ENCODE measurements at regions not wholly inside any gene's neighbourhood (a gene's known extent, or its start where the extent isn't known, plus 50 kb on each side); places are given as distances from the start of the nearest gene placed in this dataset.

GRCh38 chr2:103451283-103451682 lies 689.5 kb downstream of the TMEM182 start:
- Mint-ChIP-seq H3K27ac (no peak overlapping the region), H3K36me3 (no peaks in the 10 kb centered on the region), H3K4me3 (no peak overlapping the region), H3K9me3 (no peaks in the 10 kb centered on the region), H3K27me3 (no peaks in the 10 kb centered on the region), H3K4me1 (no peaks in the 10 kb centered on the region)
- no peak for DNase-seq
- no peak for ATAC-seq (ENCODE audit: low read depth)
- POLR2A ChIA-PET: no interaction called here

- no peaks in the 10 kb centered on the region for H3K36me3 Mint-ChIP-seq
- no peaks in the 10 kb centered on the region for H3K4me1 Mint-ChIP-seq
- no peak overlapping the region for H3K27ac Mint-ChIP-seq
- POLR2A ChIA-PET: no interaction called here
- ATAC-seq (ENCODE audit: low read depth) (no peak), DNase-seq (no peak)
- H3K4me3 Mint-ChIP-seq: no peak overlapping the region
- H3K9me3 Mint-ChIP-seq: peaks cover 1% of the 10 kb centered on the region
- H3K27me3 Mint-ChIP-seq: no peaks in the 10 kb centered on the region
These were observed 697.5 kb downstream of the TMEM182 start for GRCh38 chr2:103459283-103459682.

- peaks cover 3% of the 10 kb centered on the region for H3K9me3 Mint-ChIP-seq
- no peaks in the 10 kb centered on the region for H3K4me1 Mint-ChIP-seq
- DNase-seq (no peak), ATAC-seq (ENCODE audit: low read depth) (no peak)
- H3K27me3 Mint-ChIP-seq: no peaks in the 10 kb centered on the region
- no peak overlapping the region for H3K4me3 Mint-ChIP-seq
- no peaks in the 10 kb centered on the region for H3K36me3 Mint-ChIP-seq
- POLR2A ChIA-PET: no interaction called here
- no peak overlapping the region for H3K27ac Mint-ChIP-seq
These were observed 700.3 kb downstream of the TMEM182 start for GRCh38 chr2:103462101-103462500.

GRCh38 chr2:103462712-103463111 lies 700.9 kb downstream of the TMEM182 start:
- POLR2A ChIA-PET: no interaction called here
- H3K9me3 Mint-ChIP-seq: peaks cover 3% of the 10 kb centered on the region
- H3K4me1 Mint-ChIP-seq: no peaks in the 10 kb centered on the region
- DNase-seq (no peak), ATAC-seq (ENCODE audit: low read depth) (no peak)
- no peaks in the 10 kb centered on the region for H3K36me3 Mint-ChIP-seq
- H3K27me3 Mint-ChIP-seq: no peaks in the 10 kb centered on the region
- no peak overlapping the region for H3K27ac Mint-ChIP-seq
- H3K4me3 Mint-ChIP-seq: no peak overlapping the region

- POLR2A ChIA-PET: no interaction called here
- Mint-ChIP-seq H3K27me3 (no peaks in the 10 kb centered on the region), H3K4me1 (no peaks in the 10 kb centered on the region), H3K27ac (no peak overlapping the region), H3K36me3 (no peaks in the 10 kb centered on the region), H3K4me3 (no peak overlapping the region), H3K9me3 (peaks cover 3% of the 10 kb centered on the region)
- ATAC-seq (ENCODE audit: low read depth) (no peak), DNase-seq (no peak)
These were observed 703.0 kb downstream of the TMEM182 start for GRCh38 chr2:103464831-103465230.

GRCh38 chr2:103469800-103470199 lies 708.0 kb downstream of the TMEM182 start:
- H3K4me3 Mint-ChIP-seq: no peak overlapping the region
- ATAC-seq (ENCODE audit: low read depth): no peak
- no peaks in the 10 kb centered on the region for H3K36me3 Mint-ChIP-seq
- H3K9me3 Mint-ChIP-seq: no peaks in the 10 kb centered on the region
- H3K27ac Mint-ChIP-seq: no peak overlapping the region
- H3K27me3 Mint-ChIP-seq: no peaks in the 10 kb centered on the region
- H3K4me1 Mint-ChIP-seq: no peaks in the 10 kb centered on the region
- POLR2A ChIA-PET: no interaction called here
- DNase-seq: no peak

- Mint-ChIP-seq H3K27ac (no peak overlapping the region), H3K9me3 (no peaks in the 10 kb centered on the region), H3K27me3 (no peaks in the 10 kb centered on the region), H3K36me3 (no peaks in the 10 kb centered on the region), H3K4me3 (no peak overlapping the region), H3K4me1 (no peaks in the 10 kb centered on the region)
- DNase-seq: no peak
- POLR2A ChIA-PET: no interaction called here
- ATAC-seq (ENCODE audit: low read depth): no peak
These were observed 723.1 kb downstream of the TMEM182 start for GRCh38 chr2:103484906-103485305.

- POLR2A ChIA-PET: no interaction called here
- Mint-ChIP-seq H3K4me1 (no peaks in the 10 kb centered on the region), H3K27ac (no peak overlapping the region), H3K36me3 (no peaks in the 10 kb centered on the region), H3K4me3 (no peak overlapping the region), H3K9me3 (peaks cover 4% of the 10 kb centered on the region), H3K27me3 (no peaks in the 10 kb centered on the region)
- DNase-seq: no peak
- ATAC-seq (ENCODE audit: low read depth): no peak
These were observed 735.0 kb downstream of the TMEM182 start for GRCh38 chr2:103496850-103497249.

- DNase-seq (no peak), ATAC-seq (ENCODE audit: low read depth) (no peak)
- POLR2A ChIA-PET: no interaction called here
- peaks cover 12% of the 10 kb centered on the region for H3K9me3 Mint-ChIP-seq
- H3K27ac Mint-ChIP-seq: no peak overlapping the region
- H3K4me1 Mint-ChIP-seq: no peaks in the 10 kb centered on the region
- H3K4me3 Mint-ChIP-seq: no peak overlapping the region
- no peaks in the 10 kb centered on the region for H3K36me3 Mint-ChIP-seq
- no peaks in the 10 kb centered on the region for H3K27me3 Mint-ChIP-seq
These were observed 745.0 kb downstream of the TMEM182 start for GRCh38 chr2:103506812-103507211.

GRCh38 chr2:103512442-103512841 lies 750.6 kb downstream of the TMEM182 start:
- POLR2A ChIA-PET: no interaction called here
- peaks cover 3% of the 10 kb centered on the region for H3K9me3 Mint-ChIP-seq
- no peak overlapping the region for H3K4me3 Mint-ChIP-seq
- DNase-seq (no peak), ATAC-seq (ENCODE audit: low read depth) (no peak)
- H3K4me1 Mint-ChIP-seq: no peaks in the 10 kb centered on the region
- H3K36me3 Mint-ChIP-seq: no peaks in the 10 kb centered on the region
- H3K27ac Mint-ChIP-seq: no peak overlapping the region
- no peaks in the 10 kb centered on the region for H3K27me3 Mint-ChIP-seq

GRCh38 chr2:103520547-103520946 lies 758.7 kb downstream of the TMEM182 start:
- Mint-ChIP-seq H3K4me1 (no peaks in the 10 kb centered on the region), H3K9me3 (no peaks in the 10 kb centered on the region), H3K4me3 (no peak overlapping the region), H3K36me3 (no peaks in the 10 kb centered on the region), H3K27ac (no peak overlapping the region), H3K27me3 (no peaks in the 10 kb centered on the region)
- ATAC-seq (ENCODE audit: low read depth) (no peak), DNase-seq (no peak)
- POLR2A ChIA-PET: no interaction called here

GRCh38 chr2:103525756-103526155 lies 763.9 kb downstream of the TMEM182 start:
- H3K9me3 Mint-ChIP-seq: no peaks in the 10 kb centered on the region
- no peak for DNase-seq
- H3K4me1 Mint-ChIP-seq: no peaks in the 10 kb centered on the region
- no peaks in the 10 kb centered on the region for H3K27me3 Mint-ChIP-seq
- no peak overlapping the region for H3K27ac Mint-ChIP-seq
- no peak for ATAC-seq (ENCODE audit: low read depth)
- POLR2A ChIA-PET: no interaction called here
- H3K36me3 Mint-ChIP-seq: no peaks in the 10 kb centered on the region
- H3K4me3 Mint-ChIP-seq: no peak overlapping the region

- Mint-ChIP-seq H3K4me3 (no peak overlapping the region), H3K27me3 (no peaks in the 10 kb centered on the region), H3K27ac (no peak overlapping the region), H3K9me3 (no peaks in the 10 kb centered on the region), H3K36me3 (no peaks in the 10 kb centered on the region), H3K4me1 (no peaks in the 10 kb centered on the region)
- POLR2A ChIA-PET: no interaction called here
- DNase-seq: no peak
- ATAC-seq (ENCODE audit: low read depth): no peak
These were observed 764.9 kb downstream of the TMEM182 start for GRCh38 chr2:103526757-103527156.

- no peaks in the 10 kb centered on the region for H3K36me3 Mint-ChIP-seq
- POLR2A ChIA-PET: no interaction called here
- DNase-seq (no peak), ATAC-seq (ENCODE audit: low read depth) (no peak)
- H3K4me1 Mint-ChIP-seq: no peaks in the 10 kb centered on the region
- no peaks in the 10 kb centered on the region for H3K9me3 Mint-ChIP-seq
- no peak overlapping the region for H3K27ac Mint-ChIP-seq
- H3K4me3 Mint-ChIP-seq: no peak overlapping the region
- H3K27me3 Mint-ChIP-seq: no peaks in the 10 kb centered on the region
These were observed 765.4 kb downstream of the TMEM182 start for GRCh38 chr2:103527278-103527677.

- no peak for DNase-seq
- POLR2A ChIA-PET: no interaction called here
- Mint-ChIP-seq H3K36me3 (no peaks in the 10 kb centered on the region), H3K9me3 (peaks cover 5% of the 10 kb centered on the region), H3K27me3 (no peaks in the 10 kb centered on the region), H3K27ac (no peak overlapping the region), H3K4me3 (no peak overlapping the region), H3K4me1 (no peaks in the 10 kb centered on the region)
- ATAC-seq (ENCODE audit: low read depth): no peak
These were observed 768.1 kb downstream of the TMEM182 start for GRCh38 chr2:103529798-103530502.

Data from activated naive CD8-positive, alpha-beta T cell treated with anti-CD3 and anti-CD28 coated beads, Interleukin-2, amount 10 ng/mL, durations not matched to agents 7 days and 5 days (primary cell).